Fibroblast of peridontal ligament (primary cell): ENCODE measurements at regions not wholly inside any gene's neighbourhood (a gene's known extent, or its start where the extent isn't known, plus 50 kb on each side); places are given as distances from the start of the nearest gene placed in this dataset.
"Not testable (repeated sequence)": the region's sequence is repeated elsewhere in the genome, so short reads cannot be mapped to it uniquely, and the experiment has no call there.

Source experiments
- DNase-seq: peaks from one replicate; pipeline ENCODE4 v3.0.0-alpha.2; 2010; ENCODE audit errors: extremely low read depth

GRCh38 chr6:154632119-154632518 lies 101.1 kb upstream of the SCAF8 start:
- peak; percentile 36 for DNase-seq

- DNase-seq, result no peak
These were observed 95.8 kb upstream of the SCAF8 start for GRCh38 chr6:154637392-154637791.

GRCh38 chr6:154638369-154638768 lies 94.8 kb upstream of the SCAF8 start:
- no peak for DNase-seq

GRCh38 chr6:154639196-154639595 lies 94.0 kb upstream of the SCAF8 start:
- DNase-seq, result not testable (repeated sequence)

GRCh38 chr6:154648188-154648887 lies 84.9 kb upstream of the SCAF8 start:
- DNase-seq, result no peak

- DNase-seq, result no peak
These were observed 84.4 kb upstream of the SCAF8 start for GRCh38 chr6:154648888-154649205.

- DNase-seq, result no peak
These were observed 83.5 kb upstream of the SCAF8 start for GRCh38 chr6:154649721-154650120.

GRCh38 chr6:154650351-154650750 lies 82.9 kb upstream of the SCAF8 start:
- DNase-seq, result no peak

GRCh38 chr6:154651656-154652055 lies 81.6 kb upstream of the SCAF8 start:
- no peak for DNase-seq

- peak; percentile 25 for DNase-seq
These were observed 79.8 kb upstream of the SCAF8 start for GRCh38 chr6:154653385-154653784.

- DNase-seq, result peak; percentile 38
These were observed 79.4 kb upstream of the SCAF8 start for GRCh38 chr6:154653853-154654252.

- DNase-seq, result no peak
These were observed 76.6 kb upstream of the SCAF8 start for GRCh38 chr6:154656660-154657059.

GRCh38 chr6:154661768-154662167 lies 71.4 kb upstream of the SCAF8 start:
- DNase-seq, result no peak

GRCh38 chr6:154664287-154664686 lies 68.9 kb upstream of the SCAF8 start:
- DNase-seq, result no peak

GRCh38 chr6:154668156-154668555 lies 65.1 kb upstream of the SCAF8 start:
- DNase-seq, result no peak

- no peak for DNase-seq
These were observed 61.1 kb upstream of the SCAF8 start for GRCh38 chr6:154672086-154672485.

- DNase-seq, result no peak
These were observed 59.3 kb upstream of the SCAF8 start for GRCh38 chr6:154673919-154674318.

GRCh38 chr6:154675602-154676088 lies 57.6 kb upstream of the SCAF8 start:
- peak; percentile 99 for DNase-seq

- DNase-seq, result no peak
These were observed 50.5 kb upstream of the SCAF8 start for GRCh38 chr6:154682633-154683125.
